Parathyroid adenoma (tissue), 2 donors: ENCODE measurements at regions not wholly inside any gene's neighbourhood (a gene's known extent, or its start where the extent isn't known, plus 50 kb on each side); places are given as distances from the start of the nearest gene placed in this dataset.

ENCODE experiments used
- H2AFZ ChIP-seq: fragments of 300-600 bp; sonication (generic); one replicate; pipeline ENCODE4 v1.7.0; 2017; ENCODE audit warnings: antibody characterized with exemption, mild to moderate bottlenecking
- H3K27ac ChIP-seq: fragments of 300-600 bp; sonication (generic); one replicate; pipeline ENCODE4 v1.7.0; 2017
- H3K27me3 ChIP-seq: fragments of 300-600 bp; sonication (generic); one replicate; pipeline ENCODE4 v1.7.0; 2017; ENCODE audit warnings: low read length; ENCODE audit not compliant: control insufficient read depth, insufficient read depth
- H3K36me3 ChIP-seq: fragments of 300-600 bp; sonication (generic); one replicate; pipeline ENCODE4 v1.7.0; 2017; ENCODE audit warnings: low read length; ENCODE audit not compliant: control insufficient read depth, insufficient read depth
- H3K4me1 ChIP-seq: fragments of 300-600 bp; sonication (generic); one replicate; pipeline ENCODE4 v1.7.0; 2017; ENCODE audit warnings: control low read depth
- H3K4me2 ChIP-seq: fragments of 300-600 bp; sonication (generic); one replicate; pipeline ENCODE4 v1.7.0; 2017; ENCODE audit warnings: low read length
- H3K4me3 ChIP-seq: fragments of 300-600 bp; sonication (generic); one replicate; pipeline ENCODE4 v1.7.0; 2017; ENCODE audit warnings: low read depth, low read length
- H3K79me2 ChIP-seq: fragments of 300-600 bp; sonication (generic); one replicate; pipeline ENCODE4 v1.7.0; 2017; ENCODE audit warnings: control low read depth
- H3K9ac ChIP-seq: fragments of 300-600 bp; sonication (generic); one replicate; pipeline ENCODE4 v1.7.0; 2017; ENCODE audit warnings: mild to moderate bottlenecking
- H3K9me3 ChIP-seq: fragments of 300-600 bp; sonication (generic); one replicate; pipeline ENCODE4 v1.7.0; 2017; ENCODE audit warnings: low read length; ENCODE audit not compliant: control insufficient read depth
- CTCF ChIP-seq: fragments of 300-600 bp; sonication (generic); IDR thresholded peaks from one replicate; pipeline ENCODE4 v1.7.0; 2017; ENCODE audit warnings: antibody characterized with exemption, mild to moderate bottlenecking
- donor health status: primary hyperparathyroidism.

GRCh38 chr1:61602663-61603062 is 122.3 kb downstream of the TM2D1 start:
- H3K9ac ChIP-seq = no peak overlapping the region
- no peak overlapping the region for H3K4me3 ChIP-seq
- H3K4me2 ChIP-seq = no peak overlapping the region
- H3K27me3 ChIP-seq = no peaks in the 10 kb centered on the region
- no peaks in the 10 kb centered on the region for H3K79me2 ChIP-seq
- no peaks in the 10 kb centered on the region for H3K9me3 ChIP-seq
- no peaks in the 10 kb centered on the region for H3K4me1 ChIP-seq
- no peak for TF ChIP-seq CTCF
- no peak overlapping the region for H3K27ac ChIP-seq
- no peak overlapping the region for H2AFZ ChIP-seq
- H3K36me3 ChIP-seq = no peaks in the 10 kb centered on the region

- no peak overlapping the region for H3K9ac ChIP-seq
- H3K79me2 ChIP-seq = no peaks in the 10 kb centered on the region
- no peak overlapping the region for H3K4me3 ChIP-seq
- no peaks in the 10 kb centered on the region for H3K36me3 ChIP-seq
- no peak overlapping the region for H3K4me2 ChIP-seq
- no peaks in the 10 kb centered on the region for H3K4me1 ChIP-seq
- no peaks in the 10 kb centered on the region for H3K9me3 ChIP-seq
- no peak overlapping the region for H3K27ac ChIP-seq
- no peaks in the 10 kb centered on the region for H3K27me3 ChIP-seq
- no peak overlapping the region for H2AFZ ChIP-seq
- no peak for TF ChIP-seq CTCF
Observed at GRCh38 chr1:61597601-61598000, 127.3 kb downstream of the TM2D1 start.

- H3K79me2 ChIP-seq = no peaks in the 10 kb centered on the region
- H3K4me3 ChIP-seq = no peak overlapping the region
- H3K36me3 ChIP-seq = no peaks in the 10 kb centered on the region
- H3K27ac ChIP-seq = no peak overlapping the region
- no peak overlapping the region for H3K9ac ChIP-seq
- H3K9me3 ChIP-seq = no peaks in the 10 kb centered on the region
- H3K27me3 ChIP-seq = no peaks in the 10 kb centered on the region
- no peak for TF ChIP-seq CTCF
- no peaks in the 10 kb centered on the region for H3K4me1 ChIP-seq
- no peak overlapping the region for H2AFZ ChIP-seq
- H3K4me2 ChIP-seq = no peak overlapping the region
Observed at GRCh38 chr1:61593331-61593730, 131.6 kb downstream of the TM2D1 start.

GRCh38 chr1:61591351-61591750 is 133.6 kb downstream of the TM2D1 start:
- no peak for TF ChIP-seq CTCF

More at GRCh38 chr1:61591351-61591750, 133.6 kb downstream of the TM2D1 start:
- Histone ChIP-seq H3K27me3 (no peaks in the 10 kb centered on the region), H2AFZ (no peak overlapping the region), H3K4me3 (no peak overlapping the region), H3K9ac (no peak overlapping the region), H3K36me3 (no peaks in the 10 kb centered on the region), H3K4me2 (no peak overlapping the region), H3K27ac (no peak overlapping the region), H3K4me1 (no peaks in the 10 kb centered on the region), H3K9me3 (no peaks in the 10 kb centered on the region), H3K79me2 (no peaks in the 10 kb centered on the region)
